Keratinocyte (primary cell): ENCODE measurements at regions not wholly inside any gene's neighbourhood (a gene's known extent, or its start where the extent isn't known, plus 50 kb on each side); places are given as distances from the start of the nearest gene placed in this dataset.
A peak's percentile ranks its signal among the peaks of the same experiment; 100 is the strongest.

ENCODE experiments used
- DNase-seq: peaks from one replicate; pipeline ENCODE4 v3.0.0-alpha.2; 2011; ENCODE audit warnings: low read depth, missing footprints, low spot score
- FAIRE-seq: peaks from 2 replicates; lab custom pipeline; 2011; peaks lifted over from hg19 to GRCh38; lab: Jason Lieb, UNC
- H2AFZ ChIP-seq: 2 replicates; pipeline ENCODE4 v1.6.0; 2012; ENCODE audit warnings: low read length, control low read depth, inconsistent platforms; ENCODE audit not compliant: control insufficient read depth
- H3K27ac ChIP-seq: 2 replicates; pipeline ENCODE4 v1.5.1; 2011; ENCODE audit warnings: low read length; ENCODE audit not compliant: control insufficient read depth, insufficient read depth
- H3K27me3 ChIP-seq: 3 replicates; pipeline ENCODE4 v1.6.0; 2011; ENCODE audit warnings: low read length; ENCODE audit not compliant: control insufficient read depth, insufficient read depth; ENCODE audit errors: extremely low read depth
- H3K36me3 ChIP-seq, 2 experiments: 2 replicates in 1 of 2; 3 replicates in 1 of 2; pipeline ENCODE4 v1.5.1; 2011; ENCODE audit warnings: low read length in 2 of 2, mild to moderate bottlenecking in 1 of 2; ENCODE audit not compliant: control insufficient read depth in 2 of 2, insufficient read depth in 2 of 2; ENCODE audit errors: extremely low read depth in 1 of 2
- H3K4me1 ChIP-seq: 3 replicates; pipeline ENCODE4 v1.5.1; 2011; ENCODE audit warnings: low read length; ENCODE audit not compliant: control insufficient read depth, insufficient read depth; ENCODE audit errors: extremely low read depth
- H3K4me2 ChIP-seq: 3 replicates; pipeline ENCODE4 v1.6.0; 2011; ENCODE audit warnings: low read depth, low read length; ENCODE audit not compliant: control insufficient read depth, insufficient read depth; ENCODE audit errors: extremely low read depth
- H3K4me3 ChIP-seq, 3 experiments: fragments of 200-600 bp in 1 of 3; sonication (generic) in 1 of 3; 2 replicates in 2 of 3; 3 replicates in 1 of 3; pipeline ENCODE4 v1.5.1; 2011 to 2016; ENCODE audit warnings: low read length in 3 of 3, mild to moderate bottlenecking in 3 of 3, control low read depth in 2 of 3, inconsistent platforms in 1 of 3, low read depth in 1 of 3, mixed read lengths in 1 of 3, mixed run types in 1 of 3, moderate library complexity in 1 of 3; ENCODE audit not compliant: control insufficient read depth in 2 of 3, insufficient read depth in 2 of 3; ENCODE audit errors: extremely low read depth in 1 of 3
- H3K79me2 ChIP-seq: 2 replicates; pipeline ENCODE4 v1.6.0; 2012; ENCODE audit warnings: low read length; ENCODE audit not compliant: control insufficient read depth, insufficient read depth
- H3K9ac ChIP-seq: 3 replicates; pipeline ENCODE4 v1.6.0; 2011; ENCODE audit warnings: low read length; ENCODE audit not compliant: control insufficient read depth, insufficient read depth; ENCODE audit errors: extremely low read depth
- H3K9me1 ChIP-seq: 3 replicates; pipeline ENCODE4 v1.6.0; 2011; ENCODE audit warnings: low read length; ENCODE audit not compliant: control insufficient read depth, insufficient read depth; ENCODE audit errors: extremely low read depth
- H3K9me3 ChIP-seq: 2 replicates; pipeline ENCODE4 v1.5.1; 2012; ENCODE audit warnings: low read depth, low read length; ENCODE audit not compliant: control insufficient read depth
- H4K20me1 ChIP-seq: 3 replicates; pipeline ENCODE4 v1.6.0; 2011; ENCODE audit warnings: low read length; ENCODE audit not compliant: control insufficient read depth, insufficient read depth; ENCODE audit errors: extremely low read depth
- EZH2 ChIP-seq: IDR thresholded peaks from one replicate; pipeline ENCODE4 v1.6.1; 2012; ENCODE audit warnings: inconsistent platforms, mild to moderate bottlenecking, low read length, moderate library complexity
- dilution Hi-C: fragments of 300-500 bp; cut with MboI; formaldehyde crosslinking; loops from one replicate; pipeline ENCODE4 v1.7.0; 2020; ENCODE audit warnings: low sequenced_read_pairs; ENCODE audit not compliant: extremely low pct_ligation_motif_present
- TF ChIP-seq, protein P1 (sequence below), 3 experiments: IDR thresholded peaks in 1 of 3; conservative IDR thresholded peaks in 1 of 3; optimal IDR thresholded peaks in 1 of 3; 2 replicates in 2 of 3; 3 replicates in 1 of 3; pipeline versions ENCODE3 to v1.5.1; 2011; ENCODE audit warnings: low read length in 3 of 3, mild to moderate bottlenecking in 3 of 3, moderate library complexity in 2 of 3, control low read depth in 1 of 3, inconsistent platforms in 1 of 3; ENCODE audit not compliant: insufficient read depth in 2 of 3; ENCODE audit errors: extremely low read depth in 1 of 3

DNA sequence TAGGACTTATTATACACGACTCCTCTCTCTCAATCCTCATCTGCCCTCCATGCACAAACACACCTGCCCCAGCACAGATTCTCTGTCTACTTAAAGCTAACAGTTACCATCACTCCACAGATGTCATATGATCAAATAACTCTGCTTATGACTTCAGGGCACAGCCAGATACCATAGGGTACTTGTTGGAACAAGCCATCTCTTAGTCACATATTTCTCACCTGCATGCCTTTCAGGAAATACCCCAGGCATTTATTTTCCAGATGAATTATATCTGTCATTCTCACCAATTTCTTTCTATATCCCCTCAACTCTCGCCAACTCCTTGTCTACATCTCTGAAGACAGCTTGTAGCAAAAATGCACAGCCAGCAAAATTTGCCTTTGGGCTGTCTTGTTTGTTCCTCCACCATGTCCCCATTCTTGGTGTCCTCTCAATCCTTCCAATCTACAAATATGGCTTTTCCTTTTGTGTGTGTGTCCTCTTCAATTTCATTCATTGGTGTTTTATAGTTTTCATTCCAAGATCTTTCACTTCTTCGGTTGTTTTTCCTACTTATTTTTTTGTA lies 353.9 kb upstream of the CAMK1G start:
- peak; percentile 90 for FAIRE-seq
- H3K9ac ChIP-seq = no peak overlapping the region
- H4K20me1 ChIP-seq = no peaks in the 10 kb centered on the region
- DNase-seq = peak; percentile 78
- peak overlapping the region; percentile 27 for H3K27ac ChIP-seq
- H3K9me3 ChIP-seq = peaks cover 3% of the 10 kb centered on the region
- H3K4me3 ChIP-seq = no peak overlapping the region
- no peaks in the 10 kb centered on the region for H3K36me3 ChIP-seq
- no peaks in the 10 kb centered on the region for H3K79me2 ChIP-seq
- H2AFZ ChIP-seq = no peak overlapping the region
- dilution Hi-C loops = no loop called here
- TF ChIP-seq EZH2 = no peak
- TF ChIP-seq, protein P1, sequence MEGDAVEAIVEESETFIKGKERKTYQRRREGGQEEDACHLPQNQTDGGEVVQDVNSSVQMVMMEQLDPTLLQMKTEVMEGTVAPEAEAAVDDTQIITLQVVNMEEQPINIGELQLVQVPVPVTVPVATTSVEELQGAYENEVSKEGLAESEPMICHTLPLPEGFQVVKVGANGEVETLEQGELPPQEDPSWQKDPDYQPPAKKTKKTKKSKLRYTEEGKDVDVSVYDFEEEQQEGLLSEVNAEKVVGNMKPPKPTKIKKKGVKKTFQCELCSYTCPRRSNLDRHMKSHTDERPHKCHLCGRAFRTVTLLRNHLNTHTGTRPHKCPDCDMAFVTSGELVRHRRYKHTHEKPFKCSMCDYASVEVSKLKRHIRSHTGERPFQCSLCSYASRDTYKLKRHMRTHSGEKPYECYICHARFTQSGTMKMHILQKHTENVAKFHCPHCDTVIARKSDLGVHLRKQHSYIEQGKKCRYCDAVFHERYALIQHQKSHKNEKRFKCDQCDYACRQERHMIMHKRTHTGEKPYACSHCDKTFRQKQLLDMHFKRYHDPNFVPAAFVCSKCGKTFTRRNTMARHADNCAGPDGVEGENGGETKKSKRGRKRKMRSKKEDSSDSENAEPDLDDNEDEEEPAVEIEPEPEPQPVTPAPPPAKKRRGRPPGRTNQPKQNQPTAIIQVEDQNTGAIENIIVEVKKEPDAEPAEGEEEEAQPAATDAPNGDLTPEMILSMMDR (optimal IDR thresholded peaks at IDR 0.05 in 1 of 3, IDR thresholded peaks at IDR 0.05 in 1 of 3, conservative IDR thresholded peaks at IDR 0.05 in 1 of 3; ENCODE audit: extremely low read depth in 1 of 3, insufficient read depth in 2 of 3, low read length in 3 of 3) = no peak
- peak overlapping the region; percentile 37 for H3K4me2 ChIP-seq
- peaks cover 21% of the 10 kb centered on the region for H3K4me1 ChIP-seq
- H3K27me3 ChIP-seq = no peaks in the 10 kb centered on the region
- H3K9me1 ChIP-seq = no peaks in the 10 kb centered on the region

DNA sequence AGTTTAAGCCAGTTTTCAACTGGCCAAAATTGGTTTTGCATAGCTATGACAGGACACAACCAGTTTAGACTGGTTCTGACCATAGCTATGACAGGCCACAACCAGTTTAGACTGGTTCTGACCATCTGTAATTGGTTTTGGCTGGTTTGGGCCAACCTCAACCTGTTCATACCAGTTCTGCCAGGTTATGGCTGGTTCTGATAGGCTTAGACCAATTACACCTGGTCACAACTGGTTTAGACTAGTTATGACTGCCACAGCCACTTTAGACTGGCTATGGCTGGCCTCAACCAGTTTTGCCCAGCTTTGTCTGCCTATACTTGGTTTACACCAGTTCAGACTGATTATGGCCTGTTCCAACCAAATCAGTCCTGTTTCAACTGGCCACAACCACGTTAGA lies 353.2 kb upstream of the CAMK1G start:
- Histone ChIP-seq H3K27ac (peak overlapping the region; percentile 27), H3K36me3 (no peaks in the 10 kb centered on the region), H3K79me2 (no peaks in the 10 kb centered on the region), H2AFZ (no peak overlapping the region), H3K9me3 (peaks cover 3% of the 10 kb centered on the region), H3K4me2 (no peak overlapping the region), H3K9ac (no peak overlapping the region), H3K4me3 (no peak overlapping the region), H3K27me3 (no peaks in the 10 kb centered on the region), H3K9me1 (no peaks in the 10 kb centered on the region), H4K20me1 (no peaks in the 10 kb centered on the region), H3K4me1 (peaks cover 16% of the 10 kb centered on the region)
- DNase-seq = no peak
- dilution Hi-C loops = no loop called here
- FAIRE-seq = no peak
- TF ChIP-seq EZH2 = no peak
- TF ChIP-seq, protein P1 (optimal IDR thresholded peaks at IDR 0.05 in 1 of 3, IDR thresholded peaks at IDR 0.05 in 1 of 3, conservative IDR thresholded peaks at IDR 0.05 in 1 of 3; ENCODE audit: extremely low read depth in 1 of 3, insufficient read depth in 2 of 3, low read length in 3 of 3) = no peak
